ENCODE measurements at regions not wholly inside any gene's neighbourhood (a gene's known extent, or its start where the extent isn't known, plus 50 kb on each side); places are given as distances from the start of the nearest gene placed in this dataset.

DNA sequence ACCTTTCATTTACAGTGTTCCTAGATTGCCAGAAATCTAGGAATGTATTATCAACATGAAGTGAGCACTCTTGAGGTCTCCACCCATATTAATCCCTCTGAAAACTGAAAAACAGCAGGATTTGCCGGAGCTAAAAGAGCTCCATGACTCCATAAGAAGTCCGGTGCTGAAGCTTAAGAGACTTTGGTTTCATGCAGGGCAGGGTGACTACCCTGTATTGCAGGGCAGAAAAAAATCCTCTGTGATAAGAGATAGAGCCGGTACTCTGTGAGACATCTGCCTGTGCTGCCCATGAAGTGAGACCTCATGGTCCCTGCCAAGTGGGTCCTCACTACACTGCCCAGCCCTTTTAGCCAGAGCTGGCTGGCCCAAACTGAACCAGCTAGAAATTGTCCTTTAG, 127.2 kb upstream of the NPY2R start:
- Histone ChIP-seq H3K4me3 (no peak overlapping the region), H3K27me3 (no peaks in the 10 kb centered on the region), H3K4me1 (no peaks in the 10 kb centered on the region), H3K27ac (no peak overlapping the region), H3K36me3 (ENCODE audit: low read depth, missing control alignments) (no peaks in the 10 kb centered on the region), H3K9me3 (no peaks in the 10 kb centered on the region)
- TF ChIP-seq POLR2A (IDR thresholded peaks at IDR 0.05) (no peak), CTCF (IDR thresholded peaks at IDR 0.05) (no peak)
- DNase-seq, result no peak
- intact Hi-C loops (cut with DNase I; ENCODE audit: low total_unique reads), result no loop called here
- WGBS, 2 donors, result 60 to 79% methylated on average over 3 of the region's 3 CpGs

GRCh38 chr4:155085843-155086530, 122.4 kb upstream of the NPY2R start:
- H3K4me1 ChIP-seq, result no peaks in the 10 kb centered on the region
- TF ChIP-seq CTCF (IDR thresholded peaks at IDR 0.05) (no peak), POLR2A (IDR thresholded peaks at IDR 0.05) (no peak)
- intact Hi-C loops (cut with DNase I; ENCODE audit: low total_unique reads), result no loop called here
- no peaks in the 10 kb centered on the region for H3K27me3 ChIP-seq
- H3K9me3 ChIP-seq, result no peaks in the 10 kb centered on the region
- no peaks in the 10 kb centered on the region for H3K36me3 ChIP-seq (ENCODE audit: low read depth, missing control alignments)
- H3K4me3 ChIP-seq, result no peak overlapping the region
- H3K27ac ChIP-seq, result no peak overlapping the region
- 52 to 72% methylated on average over 3 of the region's 3 CpGs for WGBS, 2 donors
- DNase-seq, result no peak

DNA sequence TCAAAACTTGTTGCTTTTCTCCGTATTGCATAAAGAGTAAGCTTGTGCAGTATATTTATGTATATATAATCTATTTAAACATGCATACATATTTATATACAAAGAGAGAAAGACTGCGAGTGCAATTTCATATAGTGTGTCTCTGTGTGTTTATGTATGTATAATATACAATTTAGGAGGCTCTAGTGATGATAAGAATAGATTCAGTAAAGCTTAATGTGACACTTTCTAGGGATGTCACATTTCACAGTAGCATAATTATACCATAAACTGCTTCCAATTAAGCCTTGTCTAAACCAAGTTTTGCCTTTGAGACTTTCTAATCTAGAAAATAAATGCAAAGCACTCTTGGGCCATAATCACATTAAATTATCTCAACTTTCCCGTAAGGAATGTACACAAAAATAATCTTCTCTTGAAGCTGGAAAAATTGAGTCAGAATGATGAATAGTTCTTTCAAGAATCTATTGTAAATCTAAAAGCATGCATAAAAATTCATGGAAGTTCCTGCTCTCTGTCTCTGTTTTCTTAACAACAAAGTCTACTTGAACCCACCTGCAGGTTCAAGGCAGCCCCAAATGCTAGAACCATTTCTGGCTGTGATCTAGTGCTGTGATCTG, 114.1 kb upstream of the NPY2R start:
- no peaks in the 10 kb centered on the region for H3K9me3 ChIP-seq
- no peak overlapping the region for H3K4me3 ChIP-seq
- no peaks in the 10 kb centered on the region for H3K27me3 ChIP-seq
- TF ChIP-seq POLR2A (IDR thresholded peaks at IDR 0.05), result no peak
- TF ChIP-seq CTCF (IDR thresholded peaks at IDR 0.05), result no peak
- no peaks in the 10 kb centered on the region for H3K4me1 ChIP-seq
- DNase-seq, result no peak
- no peak overlapping the region for H3K27ac ChIP-seq
- H3K36me3 ChIP-seq (ENCODE audit: low read depth, missing control alignments), result no peaks in the 10 kb centered on the region
- 85% methylated on average over 3 of the region's 3 CpGs for WGBS, 2 donors
- intact Hi-C loops (cut with DNase I; ENCODE audit: low total_unique reads), result no loop called here

GRCh38 chr4:155099231-155099630, 109.2 kb upstream of the NPY2R start:
- intact Hi-C loops (cut with DNase I; ENCODE audit: low total_unique reads), result no loop called here
- no peaks in the 10 kb centered on the region for H3K9me3 ChIP-seq
- H3K4me3 ChIP-seq, result no peak overlapping the region
- H3K36me3 ChIP-seq (ENCODE audit: low read depth, missing control alignments), result no peaks in the 10 kb centered on the region
- no peak overlapping the region for H3K27ac ChIP-seq
- H3K4me1 ChIP-seq, result peaks cover 6% of the 10 kb centered on the region
- peak; percentile 46 for DNase-seq
- TF ChIP-seq CTCF (IDR thresholded peaks at IDR 0.05), result no peak
- no peak for TF ChIP-seq POLR2A (IDR thresholded peaks at IDR 0.05)
- WGBS, 2 donors, result 57 to 67% methylated on average over 1 of the region's 1 CpG
- no peaks in the 10 kb centered on the region for H3K27me3 ChIP-seq

- WGBS, 2 donors, result 53 to 75% methylated on average over 1 of the region's 1 CpG
- Histone ChIP-seq H3K4me3 (no peak overlapping the region), H3K4me1 (no peaks in the 10 kb centered on the region), H3K9me3 (no peaks in the 10 kb centered on the region), H3K36me3 (ENCODE audit: low read depth, missing control alignments) (no peaks in the 10 kb centered on the region), H3K27me3 (no peaks in the 10 kb centered on the region), H3K27ac (no peak overlapping the region)
- TF ChIP-seq CTCF (IDR thresholded peaks at IDR 0.05), result no peak
- no peak for TF ChIP-seq POLR2A (IDR thresholded peaks at IDR 0.05)
- intact Hi-C loops (cut with DNase I; ENCODE audit: low total_unique reads), result no loop called here
- DNase-seq, result no peak
Observed at GRCh38 chr4:155106629-155107028, 101.8 kb upstream of the NPY2R start.
